Glutamatergic neuron (in vitro differentiated cells): ENCODE measurements at regions not wholly inside any gene's neighbourhood (a gene's known extent, or its start where the extent isn't known, plus 50 kb on each side); places are given as distances from the start of the nearest gene placed in this dataset.

Source experiments
- DNase-seq: peaks from one replicate; pipeline ENCODE4 v3.0.0; 2022
- H3K27ac Mint-ChIP-seq: one replicate; pipeline ENCODE4 v1.8.0; 2020; ENCODE audit warnings: mild to moderate bottlenecking, mixed read lengths, inconsistent platforms; ENCODE audit not compliant: unreplicated experiment
- H3K27me3 Mint-ChIP-seq: one replicate; pipeline ENCODE4 v1.8.0; 2020; ENCODE audit warnings: mild to moderate bottlenecking, moderate library complexity, mixed read lengths, inconsistent platforms; ENCODE audit not compliant: unreplicated experiment
- H3K36me3 Mint-ChIP-seq: one replicate; pipeline ENCODE4 v1.8.0; 2020; ENCODE audit warnings: mild to moderate bottlenecking, mixed read lengths, inconsistent platforms; ENCODE audit not compliant: unreplicated experiment
- H3K4me1 Mint-ChIP-seq: one replicate; pipeline ENCODE4 v1.8.0; 2020; ENCODE audit warnings: mild to moderate bottlenecking, low read depth, mixed read lengths, inconsistent platforms; ENCODE audit not compliant: unreplicated experiment
- H3K4me3 Mint-ChIP-seq: one replicate; pipeline ENCODE4 v1.8.0; 2020; ENCODE audit warnings: mild to moderate bottlenecking, mixed read lengths, inconsistent platforms; ENCODE audit not compliant: unreplicated experiment
- H3K9me3 Mint-ChIP-seq: one replicate; pipeline ENCODE4 v1.8.0; 2020; ENCODE audit warnings: mild to moderate bottlenecking, moderate library complexity, mixed read lengths, inconsistent platforms; ENCODE audit not compliant: unreplicated experiment
- CTCF ChIP-seq: fragments of 200-600 bp; sonication (generic); IDR thresholded peaks from one replicate; pipeline ENCODE4 v1.5.0; 2021; ENCODE audit not compliant: partially characterized antibody, unreplicated experiment

DNA sequence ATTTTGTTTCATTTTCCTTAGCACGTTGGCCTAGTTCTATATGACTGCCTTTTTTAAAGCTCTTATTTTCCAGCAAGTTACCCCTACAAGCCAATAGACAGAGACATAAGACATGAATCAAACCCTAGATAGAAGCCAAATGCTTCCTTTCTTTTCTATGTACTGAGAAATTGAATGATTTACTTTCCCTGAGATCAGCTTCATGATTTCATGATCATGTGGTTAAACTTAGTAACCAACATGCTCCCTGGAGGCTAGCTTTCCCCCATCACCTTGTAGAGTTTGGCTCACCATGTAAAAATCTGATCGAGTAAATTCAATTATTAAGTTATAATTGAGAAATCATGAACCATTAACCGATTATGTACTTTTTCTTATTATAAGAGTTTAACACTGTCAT lies 148.1 kb upstream of the LRIG3 start:
- no peak for DNase-seq
- TF ChIP-seq CTCF, result no peak
- no peak overlapping the region for H3K4me3 Mint-ChIP-seq
- H3K9me3 Mint-ChIP-seq, result no peaks in the 10 kb centered on the region
- no peaks in the 10 kb centered on the region for H3K27me3 Mint-ChIP-seq
- peaks cover 1% of the 10 kb centered on the region for H3K4me1 Mint-ChIP-seq
- no peaks in the 10 kb centered on the region for H3K36me3 Mint-ChIP-seq
- no peak overlapping the region for H3K27ac Mint-ChIP-seq

DNA sequence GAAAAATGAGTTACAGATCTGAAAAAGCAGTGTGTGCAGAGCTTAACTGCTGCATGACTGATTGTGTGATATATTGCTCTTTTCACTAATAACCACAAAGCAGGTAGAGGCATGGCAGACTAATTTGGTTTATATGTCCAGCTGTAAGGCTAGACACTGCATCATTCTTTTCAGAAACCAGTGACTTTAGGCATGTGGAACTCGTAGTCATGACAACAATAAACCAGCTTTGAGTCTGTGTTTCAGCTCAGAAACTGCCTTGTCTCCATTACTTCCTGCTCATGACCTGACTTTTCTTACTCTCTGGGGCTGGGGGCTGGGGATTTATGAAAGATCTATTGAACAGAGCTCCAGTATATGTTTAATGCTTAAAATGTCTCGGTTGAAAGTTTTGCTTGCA lies 146.8 kb upstream of the LRIG3 start:
- H3K4me1 Mint-ChIP-seq, result peaks cover 1% of the 10 kb centered on the region
- no peak overlapping the region for H3K4me3 Mint-ChIP-seq
- no peak overlapping the region for H3K27ac Mint-ChIP-seq

DNA sequence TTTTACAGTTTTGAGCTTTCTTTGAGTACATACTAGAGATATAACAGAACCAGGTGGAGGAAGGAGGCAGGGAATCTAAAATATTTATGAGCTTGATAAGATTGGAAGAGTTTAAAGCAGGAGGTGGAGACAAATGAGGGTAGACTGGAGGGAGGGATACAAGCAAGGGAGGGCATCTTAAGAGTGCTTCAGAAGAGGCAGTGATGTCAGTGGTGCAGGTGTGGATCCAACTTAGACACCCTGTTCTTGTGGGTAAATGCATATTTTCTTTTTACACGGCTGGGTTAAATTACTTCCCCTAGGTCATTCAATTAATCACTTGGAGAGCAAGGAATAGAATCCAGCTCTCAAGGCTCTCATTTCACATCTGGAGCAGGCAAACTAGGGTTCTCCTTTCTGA lies 146.1 kb upstream of the LRIG3 start:
- Mint-ChIP-seq H3K27me3 (no peaks in the 10 kb centered on the region), H3K4me3 (no peak overlapping the region), H3K36me3 (no peaks in the 10 kb centered on the region), H3K27ac (no peak overlapping the region), H3K9me3 (no peaks in the 10 kb centered on the region), H3K4me1 (peaks cover 1% of the 10 kb centered on the region)
- no peak for TF ChIP-seq CTCF
- DNase-seq, result no peak

More for the DNA sequence above, 146.8 kb upstream of the LRIG3 start:
- DNase-seq, result no peak
- Mint-ChIP-seq H3K36me3 (no peaks in the 10 kb centered on the region), H3K9me3 (no peaks in the 10 kb centered on the region), H3K27me3 (no peaks in the 10 kb centered on the region)
- no peak for TF ChIP-seq CTCF

- no peaks in the 10 kb centered on the region for H3K36me3 Mint-ChIP-seq
These were observed 139.0 kb upstream of the LRIG3 start for GRCh38 chr12:59059088-59059935.

More at GRCh38 chr12:59059088-59059935, 139.0 kb upstream of the LRIG3 start:
- Mint-ChIP-seq H3K9me3 (no peaks in the 10 kb centered on the region), H3K27me3 (no peaks in the 10 kb centered on the region), H3K4me3 (no peak overlapping the region), H3K27ac (no peak overlapping the region), H3K4me1 (no peaks in the 10 kb centered on the region)
- no peak for DNase-seq
- TF ChIP-seq CTCF, result no peak
